Stimulated activated CD4-positive, alpha-beta T cell treated with anti-CD3 and anti-CD28 coated beads, Interleukin-4, amount 100 ng/mL, for 48 hours (primary cell): ENCODE measurements at regions not wholly inside any gene's neighbourhood (a gene's known extent, or its start where the extent isn't known, plus 50 kb on each side); places are given as distances from the start of the nearest gene placed in this dataset.

Experiments
- DNase-seq, 2 donors: peaks; one replicate each; pipeline ENCODE4 v3.0.0-alpha.2; 2020; ENCODE audit warnings: low read depth in 2 of 2

GRCh38 chr4:11604821-11605220 lies 176.1 kb upstream of the HS3ST1 start:
- no peak for DNase-seq

- no peak for DNase-seq
Observed at GRCh38 chr4:11603591-11604194, 175.0 kb upstream of the HS3ST1 start.

DNA sequence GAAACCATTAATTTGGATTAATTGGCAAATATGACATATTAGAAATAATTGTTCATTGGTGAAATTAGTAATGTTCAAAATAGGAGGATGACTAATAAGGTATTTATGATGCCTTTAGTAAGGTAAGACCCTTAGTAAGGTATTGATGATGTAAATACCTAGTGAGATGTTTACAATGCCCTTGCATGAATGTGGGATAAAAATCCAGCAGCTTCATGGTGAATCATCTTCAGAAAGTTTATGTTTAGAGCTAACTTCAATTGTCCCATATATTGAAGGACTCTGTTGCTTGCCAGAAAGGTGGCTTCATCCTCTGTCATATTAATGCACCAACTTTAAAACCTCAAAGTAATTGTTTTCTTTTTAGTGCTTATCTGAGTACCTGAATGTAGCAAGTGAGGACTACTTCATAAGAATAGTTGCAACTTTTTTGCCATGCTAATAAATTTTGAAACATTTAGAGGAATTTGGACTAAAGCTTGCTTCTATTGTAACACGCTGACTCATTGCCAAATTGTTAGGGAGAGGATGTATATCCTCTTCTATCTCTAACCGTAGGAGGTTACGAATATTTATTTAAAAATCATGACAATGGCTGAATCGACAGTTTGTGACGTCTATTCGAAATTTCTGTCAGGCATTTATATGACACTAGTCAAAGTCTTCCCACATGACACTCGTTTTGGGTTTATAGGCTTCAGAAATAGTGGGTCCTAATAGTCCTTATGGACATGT lies 174.1 kb upstream of the HS3ST1 start:
- no peak for DNase-seq

DNA sequence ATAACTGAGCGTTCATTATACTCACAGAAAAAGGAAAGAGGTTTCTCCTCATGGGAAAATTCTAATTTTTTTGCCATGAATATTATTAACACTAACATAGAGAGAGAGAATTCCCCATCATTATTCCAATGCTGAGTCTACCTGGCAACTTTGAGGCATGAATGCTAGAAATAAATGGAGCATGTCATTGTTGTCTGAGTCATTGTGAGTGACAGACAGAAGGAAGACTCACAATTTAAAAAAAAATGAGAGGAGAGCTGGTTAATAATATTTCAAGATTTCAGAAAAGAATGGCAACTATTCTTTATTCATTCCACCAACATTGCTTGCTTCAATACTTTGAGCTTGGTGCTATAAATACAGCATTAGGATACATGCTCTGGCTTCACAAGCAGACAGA lies 170.4 kb upstream of the HS3ST1 start:
- no peak for DNase-seq

- no peak for DNase-seq
Observed at GRCh38 chr4:11598591-11598990, 169.9 kb upstream of the HS3ST1 start.

GRCh38 chr4:11597506-11597905 lies 168.8 kb upstream of the HS3ST1 start:
- DNase-seq: no peak

GRCh38 chr4:11596989-11597388 lies 168.3 kb upstream of the HS3ST1 start:
- no peak for DNase-seq

- DNase-seq: no peak
Observed at GRCh38 chr4:11593576-11594116, 165.0 kb upstream of the HS3ST1 start.

DNA sequence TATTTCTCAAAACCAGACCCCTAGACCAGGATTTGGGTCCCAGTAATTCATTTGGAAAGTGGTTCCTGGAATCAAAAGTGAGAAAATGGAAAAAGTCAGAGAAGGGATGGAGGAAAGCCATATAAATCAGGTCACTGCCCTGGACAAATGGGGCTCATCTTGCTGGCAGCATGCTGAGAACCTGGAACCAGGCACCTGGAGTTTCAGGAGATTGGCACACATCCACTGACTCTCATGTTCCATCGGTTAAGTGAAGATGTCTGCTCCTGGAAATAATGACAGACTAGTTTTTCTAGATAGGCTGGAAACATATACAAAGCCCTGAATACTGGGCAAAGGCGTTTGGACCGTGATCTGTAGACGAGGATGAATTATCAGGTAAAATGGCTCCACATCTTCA lies 163.6 kb upstream of the HS3ST1 start:
- DNase-seq: no peak

DNA sequence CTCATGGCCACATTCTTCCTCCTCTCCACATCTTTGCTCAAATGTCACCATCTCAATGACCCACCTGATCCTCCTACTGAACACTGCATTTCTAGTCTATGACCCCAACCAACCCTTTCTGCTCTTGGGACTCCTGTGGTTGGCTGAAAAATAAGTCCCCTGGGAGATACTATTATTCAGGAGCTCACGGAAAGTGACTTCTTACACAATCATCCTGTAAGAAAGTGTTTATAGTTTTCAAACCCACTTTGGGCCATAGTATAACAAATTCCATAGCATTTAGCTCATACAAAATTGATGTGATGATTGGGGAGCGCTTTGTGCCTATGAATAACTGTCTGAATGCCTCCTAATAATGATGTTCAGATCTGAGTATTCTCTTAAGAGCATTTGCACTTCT lies 161.4 kb upstream of the HS3ST1 start:
- no peak for DNase-seq

GRCh38 chr4:11589676-11590075 lies 161.0 kb upstream of the HS3ST1 start:
- no peak for DNase-seq

- no peak for DNase-seq
Observed at GRCh38 chr4:11587797-11588196, 159.1 kb upstream of the HS3ST1 start.

GRCh38 chr4:11585506-11585905 lies 156.8 kb upstream of the HS3ST1 start:
- DNase-seq: no peak

DNA sequence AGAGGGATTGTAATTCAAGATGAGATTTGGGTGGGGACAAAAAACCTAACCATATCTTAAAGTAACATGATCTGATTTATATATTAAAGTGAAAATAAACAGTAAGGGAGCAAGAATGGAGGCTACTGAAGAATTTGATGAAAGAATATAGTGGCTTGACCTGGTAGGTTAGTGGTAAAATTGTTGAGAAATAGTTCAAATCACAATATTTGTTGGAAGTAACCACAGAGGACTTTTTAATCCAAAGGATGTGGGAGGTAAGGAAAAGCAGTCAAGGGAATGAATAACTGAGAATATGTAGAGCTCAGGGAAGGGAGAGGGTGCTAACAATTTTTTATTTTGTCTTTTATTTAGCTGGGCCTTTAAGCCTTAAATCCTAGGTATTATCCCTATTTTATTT lies 139.8 kb upstream of the HS3ST1 start:
- no peak for DNase-seq

DNA sequence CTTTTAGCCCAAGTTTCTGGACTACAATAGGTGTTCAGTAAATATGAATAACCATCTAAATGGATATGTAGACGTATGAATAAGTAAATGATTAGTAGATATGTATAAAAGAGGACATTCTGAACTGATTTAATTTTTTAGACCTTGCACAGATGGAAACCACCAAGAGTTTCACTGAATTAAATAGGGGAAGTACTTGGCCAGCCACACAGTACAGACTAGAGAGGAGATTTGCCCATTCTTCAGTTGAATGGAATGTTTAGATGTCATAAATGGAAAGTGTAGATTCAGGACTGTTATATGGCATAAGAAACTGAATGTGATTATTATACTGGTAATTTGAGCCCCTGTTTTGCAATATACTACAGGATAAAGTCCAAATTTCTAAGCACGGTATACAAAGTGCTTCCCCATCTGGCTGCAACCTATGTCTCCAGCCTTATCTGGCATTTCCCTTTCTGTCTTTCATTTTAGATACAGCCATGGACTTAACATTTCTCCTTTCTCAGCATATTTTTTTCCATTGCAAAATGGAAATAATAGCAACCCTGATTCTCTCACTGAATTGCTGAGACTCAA lies 137.8 kb upstream of the HS3ST1 start:
- DNase-seq: no peak

GRCh38 chr4:11565899-11566298 lies 137.2 kb upstream of the HS3ST1 start:
- DNase-seq: no peak

GRCh38 chr4:11565213-11565612 lies 136.5 kb upstream of the HS3ST1 start:
- no peak for DNase-seq

- DNase-seq: no peak
Observed at GRCh38 chr4:11564021-11564420, 135.3 kb upstream of the HS3ST1 start.

- DNase-seq: no peak
Observed at GRCh38 chr4:11549525-11549924, 120.8 kb upstream of the HS3ST1 start.

GRCh38 chr4:11548597-11549082 lies 119.9 kb upstream of the HS3ST1 start:
- no peak for DNase-seq

DNA sequence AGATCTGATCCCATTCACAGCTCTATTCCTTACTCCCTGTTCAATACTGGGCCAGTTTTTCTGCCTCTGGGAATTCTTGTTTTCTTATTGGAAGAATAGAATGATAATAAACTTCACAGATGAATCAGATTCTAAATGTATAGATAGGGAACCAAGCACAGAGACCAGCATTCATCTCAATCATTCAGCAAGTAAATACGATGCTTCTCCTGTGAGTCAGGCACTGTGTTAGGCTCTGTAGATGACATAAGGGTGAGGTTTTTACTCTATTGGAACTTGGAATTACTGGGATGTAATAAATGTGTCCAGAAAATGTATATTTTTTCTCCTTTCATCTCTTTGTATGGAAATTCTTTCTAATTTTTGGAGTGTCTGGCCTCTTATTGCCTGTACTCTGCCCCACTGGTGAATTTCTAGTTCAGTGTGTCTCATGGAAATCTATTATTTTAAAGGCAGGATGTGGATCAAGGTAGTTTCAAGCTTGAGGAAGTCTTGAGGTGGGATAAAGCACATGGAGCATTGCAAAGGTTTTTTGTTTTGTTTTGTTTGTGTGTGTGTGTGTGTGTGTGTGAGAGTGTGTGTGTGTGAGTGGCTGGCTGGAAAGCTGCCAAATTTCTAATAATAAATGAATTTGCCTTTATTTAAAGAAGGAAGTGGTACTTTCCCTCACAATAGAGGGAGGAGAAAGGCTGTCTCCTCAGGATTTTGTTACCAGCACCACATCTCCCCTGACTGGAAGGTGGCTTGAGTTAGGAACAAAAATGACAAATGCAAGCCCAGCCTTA lies 117.9 kb upstream of the HS3ST1 start:
- no peak for DNase-seq

GRCh38 chr4:11545651-11546050 lies 117.0 kb upstream of the HS3ST1 start:
- no peak for DNase-seq
